HG03039 (cell line): ENCODE measurements at regions not wholly inside any gene's neighbourhood (a gene's known extent, or its start where the extent isn't known, plus 50 kb on each side); places are given as distances from the start of the nearest gene placed in this dataset.
"Not testable (repeated sequence)": the region's sequence is repeated elsewhere in the genome, so short reads cannot be mapped to it uniquely, and the experiment has no call there.

Experiments used
- ATAC-seq: cut with Tn5 transposase; IDR thresholded peaks from one replicate; pipeline ENCODE4 v1.9.1; 2021; ENCODE audit warnings: mild to moderate bottlenecking, moderate library complexity; ENCODE audit not compliant: unreplicated experiment

DNA sequence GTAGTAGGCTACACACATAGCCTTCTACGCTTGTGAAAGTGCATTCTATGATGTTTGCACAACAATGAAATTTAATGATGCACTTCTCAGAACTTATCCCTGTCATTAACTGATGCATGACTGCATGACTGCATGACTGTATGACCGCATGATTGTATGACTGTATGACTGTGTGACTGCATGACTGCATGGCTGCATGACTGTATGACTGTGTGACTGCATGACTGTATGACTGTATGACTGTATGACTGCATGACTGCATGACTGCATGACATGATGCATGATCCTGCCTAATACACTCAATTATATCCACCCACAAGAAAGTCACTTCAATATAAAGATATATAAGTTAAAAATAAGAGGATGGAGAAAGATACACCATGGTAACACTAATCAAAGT, 365.4 kb upstream of the FSIP2 start:
- no peak for ATAC-seq

- ATAC-seq: no peak
Measured at GRCh38 chr2:185374878-185375277, 363.7 kb upstream of the FSIP2 start.

GRCh38 chr2:185375731-185376130, 362.9 kb upstream of the FSIP2 start:
- ATAC-seq: no peak

GRCh38 chr2:185381631-185382030, 357.0 kb upstream of the FSIP2 start:
- ATAC-seq: no peak

- ATAC-seq: no peak
Measured at GRCh38 chr2:185384822-185385560, 353.6 kb upstream of the FSIP2 start.

GRCh38 chr2:185388226-185388625, 350.4 kb upstream of the FSIP2 start:
- ATAC-seq: no peak

- ATAC-seq: no peak
Measured at GRCh38 chr2:185391543-185391942, 347.1 kb upstream of the FSIP2 start.

GRCh38 chr2:185393091-185393490, 345.5 kb upstream of the FSIP2 start:
- no peak for ATAC-seq

GRCh38 chr2:185402474-185402873, 336.1 kb upstream of the FSIP2 start:
- no peak for ATAC-seq

DNA sequence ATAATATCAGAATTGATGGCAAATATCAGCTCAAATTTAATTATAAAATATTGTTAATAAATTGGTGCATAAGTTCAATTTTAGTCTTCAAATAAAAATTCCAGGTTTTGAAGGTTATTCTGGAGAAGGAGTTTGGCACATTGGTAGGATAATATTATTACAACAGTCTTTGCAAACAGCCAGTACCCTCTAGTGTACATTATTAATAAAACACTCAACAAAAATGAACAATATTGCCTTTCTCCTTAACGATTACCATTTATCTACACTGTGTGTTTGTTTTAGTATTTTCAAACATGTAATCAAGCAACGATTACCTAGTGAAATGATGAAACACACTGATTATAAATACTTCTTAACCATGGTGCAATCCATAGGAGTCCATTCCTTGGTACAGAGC, 334.0 kb upstream of the FSIP2 start:
- no peak for ATAC-seq

DNA sequence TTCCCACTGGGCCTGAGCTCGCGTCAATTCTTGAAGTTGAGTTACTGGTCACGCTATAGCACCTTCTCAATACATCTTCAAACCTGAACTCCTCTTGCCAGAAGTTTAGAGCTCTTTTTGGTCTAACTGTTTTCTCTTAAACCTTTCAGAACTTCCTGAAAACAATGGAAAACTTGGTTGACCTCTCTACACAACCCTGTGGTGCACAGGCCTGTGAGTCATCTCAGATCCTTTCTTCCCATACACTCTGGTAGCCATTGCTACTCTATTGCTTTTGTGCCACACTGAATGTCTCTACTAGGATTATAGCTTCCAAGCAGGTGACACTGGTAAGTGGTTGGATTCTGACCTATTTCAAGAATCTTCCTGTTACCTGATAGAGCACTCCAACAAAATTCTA, 321.5 kb upstream of the FSIP2 start:
- no peak for ATAC-seq

DNA sequence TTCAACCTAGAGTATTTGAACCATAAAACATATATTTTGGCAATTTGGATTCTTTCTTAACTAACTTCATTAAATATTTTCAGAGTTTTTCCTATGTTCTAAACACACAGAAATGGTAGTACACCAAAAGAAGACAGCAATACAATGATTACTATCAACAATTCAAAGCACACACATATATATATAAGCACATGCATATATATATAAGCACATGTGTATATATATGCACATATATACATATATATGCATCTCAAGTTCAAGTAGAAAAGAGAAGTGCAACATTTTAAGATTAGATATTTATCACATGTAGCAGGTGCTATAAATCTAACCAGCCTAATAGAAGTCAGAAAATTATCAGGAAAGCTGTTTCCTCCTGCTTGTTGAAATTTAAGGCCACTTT, 320.9 kb upstream of the FSIP2 start:
- ATAC-seq: no peak

DNA sequence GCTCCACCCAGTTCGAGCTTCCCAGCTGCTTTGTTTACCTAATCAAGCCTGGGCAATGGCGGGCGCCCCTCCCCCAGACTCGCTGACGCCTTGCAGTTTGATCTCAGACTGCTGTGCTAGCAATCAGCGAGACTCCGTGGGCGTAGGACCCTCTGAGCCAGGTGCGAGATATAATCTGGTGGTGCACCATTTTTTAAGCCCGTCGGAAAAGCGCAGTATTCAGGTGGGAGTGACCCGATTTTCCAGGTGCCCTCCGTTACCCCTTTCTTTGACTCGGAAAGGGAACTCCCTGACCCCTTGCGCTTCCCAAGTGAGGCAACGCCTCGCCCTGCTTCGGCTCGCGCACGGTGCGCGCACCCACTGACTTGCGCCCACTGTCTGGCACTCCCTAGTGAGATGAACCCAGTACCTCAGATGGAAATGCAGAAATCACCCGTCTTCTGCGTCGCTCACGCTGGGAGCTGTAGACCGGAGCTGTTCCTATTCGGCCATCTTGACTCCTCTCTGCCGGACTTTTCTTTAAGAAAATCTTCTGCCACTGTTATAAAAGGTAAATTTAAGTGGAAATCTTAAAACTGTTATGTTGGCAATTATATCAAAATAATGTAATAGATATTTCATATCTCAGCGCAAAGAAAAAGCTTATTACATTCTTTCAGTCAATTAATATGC, 313.5 kb upstream of the FSIP2 start:
- not testable (repeated sequence) for ATAC-seq

DNA sequence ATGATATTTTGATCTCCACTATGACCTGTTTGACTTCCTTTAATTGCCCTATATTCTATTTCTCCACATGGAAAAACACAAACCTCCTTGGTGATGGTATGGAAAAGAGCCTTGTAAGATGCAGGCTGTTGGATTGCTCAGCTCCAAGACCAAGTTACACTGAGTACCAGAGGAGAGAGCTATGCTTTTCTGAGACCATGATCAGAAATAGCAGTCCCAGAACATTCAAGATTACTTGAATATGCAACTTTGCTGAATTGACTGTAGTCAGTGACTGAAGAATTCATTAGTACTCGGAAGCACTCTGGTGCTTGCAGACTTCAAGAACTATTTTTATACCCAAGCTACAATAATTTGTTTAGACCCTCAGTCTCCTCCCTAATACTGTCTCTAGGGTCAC, 310.6 kb upstream of the FSIP2 start:
- no peak for ATAC-seq

- no peak for ATAC-seq
Measured at GRCh38 chr2:185433824-185434223, 304.8 kb upstream of the FSIP2 start.

- ATAC-seq: no peak
Measured at GRCh38 chr2:185436787-185437372, 301.7 kb upstream of the FSIP2 start.

GRCh38 chr2:185441486-185442005, 297.1 kb upstream of the FSIP2 start:
- no peak for ATAC-seq

DNA sequence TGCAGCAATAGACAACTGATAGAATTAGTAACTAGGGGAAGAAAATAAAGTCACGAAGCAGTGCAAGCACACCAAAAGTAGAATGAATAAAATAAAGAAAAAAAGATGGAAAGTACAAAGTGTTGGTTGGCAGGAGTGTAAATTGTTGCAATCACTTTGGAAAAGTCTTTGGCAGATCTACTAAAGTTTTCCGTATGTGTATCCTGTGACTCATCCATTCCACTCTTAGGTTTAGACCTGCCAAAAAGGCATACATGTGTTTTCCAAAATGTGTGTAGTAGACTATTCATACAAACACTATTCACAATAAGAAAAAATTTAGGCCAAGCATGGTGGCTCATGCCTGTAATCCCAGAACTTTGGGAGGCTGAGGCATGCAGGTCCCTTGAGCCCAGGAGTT, 282.1 kb upstream of the FSIP2 start:
- no peak for ATAC-seq

DNA sequence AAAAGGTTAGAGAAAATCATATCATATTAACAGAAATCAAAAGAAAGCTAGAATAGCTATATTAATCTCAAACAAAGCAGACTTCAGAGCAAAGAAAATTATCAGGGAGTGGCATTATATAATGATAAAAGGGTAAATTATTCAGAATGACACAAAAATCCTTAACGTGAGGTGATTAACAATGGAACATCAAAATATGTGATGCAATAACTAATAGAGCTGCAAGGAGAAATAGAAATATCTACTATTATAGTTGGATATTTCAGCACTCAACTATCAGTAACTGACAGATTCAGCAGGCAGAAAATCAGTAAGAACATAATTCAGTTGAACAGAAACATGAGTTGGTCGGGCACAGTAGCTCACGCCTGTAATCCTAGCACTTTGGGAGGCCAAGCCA, 275.1 kb upstream of the FSIP2 start:
- no peak for ATAC-seq

DNA sequence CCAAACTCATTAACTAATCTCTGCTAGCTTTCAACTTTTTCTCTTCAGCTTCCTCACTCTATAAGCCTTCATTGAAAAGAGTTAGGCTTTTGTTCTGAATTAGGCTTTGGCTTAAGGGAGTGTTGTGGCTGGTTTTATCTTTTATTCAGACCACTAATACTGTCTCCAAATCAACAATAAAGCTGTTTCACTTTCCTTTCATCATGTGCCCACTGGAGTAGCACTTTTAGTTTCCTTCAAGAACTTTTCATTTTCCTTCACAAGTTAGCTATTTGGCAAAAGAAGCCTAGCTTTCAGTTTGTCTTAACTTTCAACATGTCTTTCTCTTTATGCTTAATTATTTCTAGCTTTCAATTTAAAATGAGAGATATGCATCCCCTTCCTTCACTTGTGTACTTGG, 271.7 kb upstream of the FSIP2 start:
- ATAC-seq: no peak

DNA sequence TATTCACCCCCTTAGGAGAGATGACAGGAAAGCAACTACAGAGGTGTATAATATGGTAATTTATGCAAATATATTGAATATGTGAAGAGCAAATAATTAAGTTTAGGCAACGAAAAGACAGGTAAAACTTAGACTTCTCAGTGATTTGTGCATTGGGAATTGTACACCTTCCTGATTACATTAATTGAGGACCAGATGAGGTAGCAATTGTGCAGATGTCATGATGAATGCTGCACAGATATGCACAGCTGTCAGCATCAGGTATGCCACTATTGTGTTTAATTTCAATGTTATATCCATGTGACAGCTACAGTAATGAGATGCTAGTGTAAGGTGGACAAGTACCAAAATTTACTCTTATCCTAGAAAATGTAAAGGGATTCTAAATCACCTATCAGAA, 267.2 kb upstream of the FSIP2 start:
- no peak for ATAC-seq

DNA sequence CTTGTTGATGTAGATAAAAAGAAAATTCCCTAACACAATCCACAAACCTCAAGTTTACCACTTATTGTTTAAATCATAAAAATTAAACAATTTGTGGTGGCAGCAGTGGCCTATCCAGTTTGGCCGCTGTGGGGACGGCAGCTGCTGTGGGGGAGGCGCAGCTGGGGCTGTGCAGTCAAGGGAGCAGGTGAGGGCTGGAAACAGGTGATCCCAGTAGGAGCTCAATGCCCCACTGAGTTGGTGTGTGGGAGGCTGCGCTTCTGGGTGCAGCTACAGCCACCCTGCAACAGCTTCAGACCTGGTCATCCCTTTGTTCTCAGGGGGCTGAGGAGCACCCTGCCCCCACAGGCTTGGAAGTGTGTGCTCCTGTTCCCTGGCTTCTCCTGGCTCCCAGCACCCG, 266.0 kb upstream of the FSIP2 start:
- ATAC-seq: no peak
